ENCODE measurements at regions not wholly inside any gene's neighbourhood (a gene's known extent, or its start where the extent isn't known, plus 50 kb on each side); places are given as distances from the start of the nearest gene placed in this dataset.
A peak's percentile ranks its signal among the peaks of the same experiment; 100 is the strongest.

- intact Hi-C loops (cut with micrococcal nuclease), result no loop called here
- CTCF ChIA-PET, result interaction anchor here (1.0 kb wide), 1 partner anchor 117 kb away, joined by 3 read pairs; no protein-coding TSS in a partner anchor
- no peaks in the 10 kb centered on the region for H3K4me1 Mint-ChIP-seq (ENCODE audit: insufficient read depth, unreplicated experiment)
- BruUV-seq (replicated peaks), result no TSS peak
- no peak for TF ChIP-seq CTCF (IDR thresholded peaks at IDR 0.05; ENCODE audit: unreplicated experiment)
- H3K9me3 Mint-ChIP-seq (ENCODE audit: unreplicated experiment), result no peaks in the 10 kb centered on the region
- no peak overlapping the region for H3K27ac Mint-ChIP-seq (ENCODE audit: low read depth, unreplicated experiment)
- POLR2A ChIA-PET, result no interaction called here
- H3K4me3 Mint-ChIP-seq (ENCODE audit: unreplicated experiment), result no peak overlapping the region
- peaks cover 12% of the 10 kb centered on the region for H3K27me3 Mint-ChIP-seq (ENCODE audit: insufficient read depth, unreplicated experiment)
- no peak for DNase-seq (ENCODE audit: unreplicated experiment)
- H3K36me3 Mint-ChIP-seq (ENCODE audit: insufficient read depth, unreplicated experiment), result no peaks in the 10 kb centered on the region
Observed at GRCh38 chr9:129437626-129438323, 183.1 kb downstream of the C9orf50 start.

- BruUV-seq (replicated peaks), result no TSS peak
- Mint-ChIP-seq H3K4me1 (ENCODE audit: insufficient read depth, unreplicated experiment) (no peaks in the 10 kb centered on the region), H3K27ac (ENCODE audit: low read depth, unreplicated experiment) (no peak overlapping the region), H3K27me3 (ENCODE audit: insufficient read depth, unreplicated experiment) (peaks cover 12% of the 10 kb centered on the region), H3K9me3 (ENCODE audit: unreplicated experiment) (no peaks in the 10 kb centered on the region), H3K4me3 (ENCODE audit: unreplicated experiment) (peak overlapping the region; percentile 60), H3K36me3 (ENCODE audit: insufficient read depth, unreplicated experiment) (no peaks in the 10 kb centered on the region)
- POLR2A ChIA-PET, result no interaction called here
- CTCF ChIA-PET, result interaction anchor here (1.0 kb wide), 1 partner anchor 117 kb away, joined by 3 read pairs; no protein-coding TSS in a partner anchor
- peak; percentile 21 for DNase-seq (ENCODE audit: unreplicated experiment)
- TF ChIP-seq CTCF (IDR thresholded peaks at IDR 0.05; ENCODE audit: unreplicated experiment), result no peak
- intact Hi-C loops (cut with micrococcal nuclease), result no loop called here
Observed at GRCh38 chr9:129436751-129437625, 183.9 kb downstream of the C9orf50 start.

GRCh38 chr9:129435988-129436717 lies 184.7 kb downstream of the C9orf50 start:
- CTCF ChIA-PET, result no interaction called here
- H3K27ac Mint-ChIP-seq (ENCODE audit: low read depth, unreplicated experiment), result no peak overlapping the region
- H3K36me3 Mint-ChIP-seq (ENCODE audit: insufficient read depth, unreplicated experiment), result no peaks in the 10 kb centered on the region
- no peak for DNase-seq (ENCODE audit: unreplicated experiment)
- intact Hi-C loops (cut with micrococcal nuclease), result no loop called here
- no peaks in the 10 kb centered on the region for H3K9me3 Mint-ChIP-seq (ENCODE audit: unreplicated experiment)
- H3K4me1 Mint-ChIP-seq (ENCODE audit: insufficient read depth, unreplicated experiment), result no peaks in the 10 kb centered on the region
- no peak for TF ChIP-seq CTCF (IDR thresholded peaks at IDR 0.05; ENCODE audit: unreplicated experiment)
- H3K4me3 Mint-ChIP-seq (ENCODE audit: unreplicated experiment), result no peak overlapping the region
- POLR2A ChIA-PET, result no interaction called here
- no TSS peak for BruUV-seq (replicated peaks)
- peaks cover 19% of the 10 kb centered on the region for H3K27me3 Mint-ChIP-seq (ENCODE audit: insufficient read depth, unreplicated experiment)

GRCh38 chr9:129435291-129435690 lies 185.6 kb downstream of the C9orf50 start:
- no peak for TF ChIP-seq CTCF (IDR thresholded peaks at IDR 0.05; ENCODE audit: unreplicated experiment)
- DNase-seq (ENCODE audit: unreplicated experiment), result no peak
- peaks cover 28% of the 10 kb centered on the region for H3K27me3 Mint-ChIP-seq (ENCODE audit: insufficient read depth, unreplicated experiment)
- H3K4me3 Mint-ChIP-seq (ENCODE audit: unreplicated experiment), result no peak overlapping the region
- no peaks in the 10 kb centered on the region for H3K36me3 Mint-ChIP-seq (ENCODE audit: insufficient read depth, unreplicated experiment)
- H3K27ac Mint-ChIP-seq (ENCODE audit: low read depth, unreplicated experiment), result no peak overlapping the region
- no TSS peak for BruUV-seq (replicated peaks)
- intact Hi-C loops (cut with micrococcal nuclease), result no loop called here
- H3K9me3 Mint-ChIP-seq (ENCODE audit: unreplicated experiment), result no peaks in the 10 kb centered on the region
- CTCF ChIA-PET, result interaction anchor here (0.6 kb wide), 1 partner anchor 20 kb away, joined by 3 read pairs; no protein-coding TSS in a partner anchor
- H3K4me1 Mint-ChIP-seq (ENCODE audit: insufficient read depth, unreplicated experiment), result no peaks in the 10 kb centered on the region
- POLR2A ChIA-PET, result no interaction called here

All from MCF 10A (cell line).